ENCODE measurements at regions not wholly inside any gene's neighbourhood (a gene's known extent, or its start where the extent isn't known, plus 50 kb on each side); places are given as distances from the start of the nearest gene placed in this dataset.

DNA sequence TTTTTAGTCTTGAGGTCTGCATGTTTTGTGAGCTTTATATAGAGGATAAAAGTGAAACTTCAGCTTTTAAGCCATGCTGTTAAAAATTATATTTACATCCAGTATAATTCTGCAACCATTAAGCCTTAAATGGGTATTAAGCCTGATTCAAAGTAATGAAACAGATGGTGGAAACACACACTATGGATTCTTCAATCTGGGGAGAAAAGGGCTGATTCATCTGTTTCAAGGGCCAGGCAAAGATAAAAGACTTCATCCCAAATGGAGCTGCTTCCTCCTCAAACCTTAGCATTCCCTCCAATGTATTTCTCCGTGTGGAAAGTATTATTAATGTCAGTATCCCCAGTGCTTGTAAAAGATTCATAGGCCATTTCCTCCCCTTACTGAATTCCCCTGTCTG, 367.4 kb upstream of the ZFHX3 start:
- TF ChIP-seq, protein P1, sequence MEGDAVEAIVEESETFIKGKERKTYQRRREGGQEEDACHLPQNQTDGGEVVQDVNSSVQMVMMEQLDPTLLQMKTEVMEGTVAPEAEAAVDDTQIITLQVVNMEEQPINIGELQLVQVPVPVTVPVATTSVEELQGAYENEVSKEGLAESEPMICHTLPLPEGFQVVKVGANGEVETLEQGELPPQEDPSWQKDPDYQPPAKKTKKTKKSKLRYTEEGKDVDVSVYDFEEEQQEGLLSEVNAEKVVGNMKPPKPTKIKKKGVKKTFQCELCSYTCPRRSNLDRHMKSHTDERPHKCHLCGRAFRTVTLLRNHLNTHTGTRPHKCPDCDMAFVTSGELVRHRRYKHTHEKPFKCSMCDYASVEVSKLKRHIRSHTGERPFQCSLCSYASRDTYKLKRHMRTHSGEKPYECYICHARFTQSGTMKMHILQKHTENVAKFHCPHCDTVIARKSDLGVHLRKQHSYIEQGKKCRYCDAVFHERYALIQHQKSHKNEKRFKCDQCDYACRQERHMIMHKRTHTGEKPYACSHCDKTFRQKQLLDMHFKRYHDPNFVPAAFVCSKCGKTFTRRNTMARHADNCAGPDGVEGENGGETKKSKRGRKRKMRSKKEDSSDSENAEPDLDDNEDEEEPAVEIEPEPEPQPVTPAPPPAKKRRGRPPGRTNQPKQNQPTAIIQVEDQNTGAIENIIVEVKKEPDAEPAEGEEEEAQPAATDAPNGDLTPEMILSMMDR (IDR thresholded peaks at IDR 0.05) = no peak
- TF ChIP-seq POLR2A (IDR thresholded peaks at IDR 0.05) = no peak
